NCI-H345 (cell line): ENCODE measurements at regions not wholly inside any gene's neighbourhood (a gene's known extent, or its start where the extent isn't known, plus 50 kb on each side); places are given as distances from the start of the nearest gene placed in this dataset.

Source experiments
- DNase-seq: peaks from one replicate; lab custom pipeline; 2025; lab: John Stamatoyannopoulos, UW

GRCh38 chr13:74197677-74198429 lies 63.6 kb upstream of the KLF12 start:
- no peak for DNase-seq

- DNase-seq: no peak
Measured at GRCh38 chr13:74194846-74195245, 60.6 kb upstream of the KLF12 start.

- DNase-seq: no peak
Measured at GRCh38 chr13:74193391-74193790, 59.2 kb upstream of the KLF12 start.

- no peak for DNase-seq
Measured at GRCh38 chr13:74191410-74191809, 57.2 kb upstream of the KLF12 start.

- DNase-seq: no peak
Measured at GRCh38 chr13:74190999-74191398, 56.8 kb upstream of the KLF12 start.

GRCh38 chr13:74187564-74187963 lies 53.4 kb upstream of the KLF12 start:
- DNase-seq: no peak

GRCh38 chr13:74184283-74184682 lies 50.1 kb upstream of the KLF12 start:
- no peak for DNase-seq
